GM06990 (cell line): ENCODE measurements at regions not wholly inside any gene's neighbourhood (a gene's known extent, or its start where the extent isn't known, plus 50 kb on each side); places are given as distances from the start of the nearest gene placed in this dataset.
"Not testable (repeated sequence)": the region's sequence is repeated elsewhere in the genome, so short reads cannot be mapped to it uniquely, and the experiment has no call there.

Experiments
- DNase-seq: peaks from one replicate; pipeline ENCODE4 v3.0.0-alpha.2; 2011; ENCODE audit not compliant: insufficient read length; ENCODE audit errors: extremely low read depth
- H3K27me3 ChIP-seq: replicated peaks from 2 replicates; pipeline ENCODE4 v1.6.0; 2011; ENCODE audit warnings: low read length; ENCODE audit not compliant: control insufficient read depth, insufficient read depth
- H3K36me3 ChIP-seq: 2 replicates; pipeline ENCODE4 v1.5.1; 2011; ENCODE audit warnings: low read length; ENCODE audit not compliant: control insufficient read depth, insufficient read depth
- H3K4me3 ChIP-seq: replicated peaks from 2 replicates; pipeline ENCODE4 v1.5.1; 2011; ENCODE audit warnings: low read depth, mild to moderate bottlenecking, control low read depth, low read length
- CTCF ChIP-seq: IDR thresholded peaks from 2 replicates; pipeline ENCODE4 v1.5.1; 2011; ENCODE audit warnings: low read length, control low read depth, mild to moderate bottlenecking, inconsistent platforms; ENCODE audit not compliant: insufficient read depth, poor library complexity, severe bottlenecking

DNA sequence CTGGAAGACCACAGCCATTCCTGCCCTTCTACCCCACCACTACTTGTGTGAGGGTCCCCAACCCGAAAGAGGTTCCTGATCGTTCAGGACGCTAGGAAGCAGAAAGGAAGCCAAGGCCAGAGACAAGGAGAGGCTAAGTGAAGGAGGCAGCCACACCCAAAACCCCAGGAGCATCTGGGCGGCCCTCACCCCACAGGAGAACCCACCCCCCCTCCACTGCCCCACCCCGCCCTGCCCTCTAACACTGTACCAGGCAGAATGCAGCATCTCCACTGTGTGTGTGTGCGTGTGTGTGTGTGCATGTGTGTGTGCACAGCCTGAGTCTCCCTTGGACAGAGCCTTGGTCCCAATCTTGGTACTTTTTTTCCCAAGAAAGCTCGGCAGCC is 207.5 kb upstream of the HAAO start:
- no peak for TF ChIP-seq CTCF
- no peaks in the 10 kb centered on the region for H3K27me3 ChIP-seq
- no peak for DNase-seq
- no peak overlapping the region for H3K4me3 ChIP-seq
- H3K36me3 ChIP-seq: no peaks in the 10 kb centered on the region

GRCh38 chr2:42999391-42999841 is 207.0 kb upstream of the HAAO start:
- no peaks in the 10 kb centered on the region for H3K27me3 ChIP-seq
- no peak for DNase-seq
- no peak overlapping the region for H3K4me3 ChIP-seq
- H3K36me3 ChIP-seq: no peaks in the 10 kb centered on the region
- no peak for TF ChIP-seq CTCF

DNA sequence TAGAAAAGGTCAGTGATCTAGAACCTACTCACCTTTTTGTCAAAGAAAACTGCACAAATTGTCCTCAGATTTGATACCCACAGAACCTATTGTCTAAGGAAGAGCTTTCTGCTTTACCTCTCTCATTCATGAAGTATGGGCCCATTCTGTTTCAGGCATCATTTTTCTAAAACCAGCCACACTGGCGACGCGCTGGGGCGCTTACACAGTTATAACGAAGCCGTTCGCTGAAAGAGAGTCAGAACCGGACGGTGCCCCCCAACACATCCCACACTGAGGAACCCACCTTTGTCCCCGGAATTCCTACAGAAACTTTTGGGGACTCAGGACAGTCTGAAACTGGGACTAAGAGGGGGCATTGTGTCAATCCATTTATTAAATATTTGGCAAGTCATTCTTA is 206.3 kb upstream of the HAAO start:
- H3K27me3 ChIP-seq: no peaks in the 10 kb centered on the region
- no peak for TF ChIP-seq CTCF
- no peak overlapping the region for H3K4me3 ChIP-seq
- no peak for DNase-seq
- H3K36me3 ChIP-seq: no peaks in the 10 kb centered on the region

DNA sequence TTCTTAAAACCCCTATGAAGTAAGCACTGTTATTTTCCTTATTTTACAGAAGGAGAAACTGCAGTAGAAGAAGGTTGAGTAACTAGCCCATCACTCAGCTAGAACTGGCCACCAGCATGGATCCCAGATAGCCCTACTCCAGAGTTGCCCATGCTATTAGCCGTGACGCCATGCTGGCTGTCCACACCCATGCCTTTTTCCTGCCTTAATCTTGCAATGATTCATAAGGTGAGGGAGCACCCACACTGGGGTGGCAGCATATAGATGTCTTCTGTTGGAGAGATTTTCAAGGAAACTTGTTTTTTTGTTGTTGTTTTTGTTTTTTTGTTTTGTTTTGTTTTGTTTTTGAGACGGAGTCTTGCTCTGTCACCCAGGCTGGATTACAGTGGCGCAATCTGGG is 204.1 kb upstream of the HAAO start:
- Histone ChIP-seq H3K4me3 (no peak overlapping the region), H3K27me3 (no peaks in the 10 kb centered on the region), H3K36me3 (no peaks in the 10 kb centered on the region)
- TF ChIP-seq CTCF: no peak
- DNase-seq: no peak

DNA sequence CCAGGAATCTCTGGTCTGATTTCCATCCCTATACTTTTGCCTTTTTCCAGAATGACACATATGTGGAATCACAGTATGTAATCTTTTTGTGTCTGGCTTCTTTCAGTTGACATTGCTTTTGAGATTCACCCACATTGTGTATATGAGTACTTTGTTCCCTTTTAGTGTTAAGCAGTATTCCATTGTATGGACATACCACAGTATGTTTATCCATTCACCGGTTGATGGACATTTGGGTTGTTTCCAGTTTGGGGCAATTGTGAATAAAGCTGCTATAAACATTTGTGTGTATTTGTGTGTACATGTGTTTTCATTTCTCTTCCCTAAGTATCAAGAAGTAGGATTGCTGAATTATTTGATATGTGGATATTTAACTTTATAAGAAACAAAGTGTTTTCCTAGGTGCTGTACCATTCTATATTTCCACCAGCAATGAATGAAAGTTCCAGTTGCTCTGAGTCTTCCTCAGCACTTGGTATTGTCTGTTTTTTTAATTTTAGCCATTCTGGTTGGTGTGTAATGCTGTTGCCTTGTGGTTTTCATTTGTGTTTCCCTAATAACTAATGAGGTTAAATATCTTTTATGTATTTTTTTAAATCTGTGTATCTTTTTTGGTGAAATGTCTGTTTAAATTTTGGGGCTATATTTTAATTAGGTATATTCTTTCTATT is 203.5 kb upstream of the HAAO start:
- DNase-seq: no peak
- H3K4me3 ChIP-seq: no peak overlapping the region
- no peaks in the 10 kb centered on the region for H3K36me3 ChIP-seq
- TF ChIP-seq CTCF: no peak
- H3K27me3 ChIP-seq: no peaks in the 10 kb centered on the region

- H3K27me3 ChIP-seq, DNase-seq, H3K4me3 ChIP-seq, H3K36me3 ChIP-seq: not testable (repeated sequence)
Observed at GRCh38 chr2:42989283-42990081, 197.1 kb upstream of the HAAO start.

GRCh38 chr2:42988055-42988454 is 195.7 kb upstream of the HAAO start:
- DNase-seq, H3K4me3 ChIP-seq, H3K27me3 ChIP-seq, H3K36me3 ChIP-seq: not testable (repeated sequence)
